Activated naive CD4-positive, alpha-beta T cell (primary cell): ENCODE measurements at regions not wholly inside any gene's neighbourhood (a gene's known extent, or its start where the extent isn't known, plus 50 kb on each side); places are given as distances from the start of the nearest gene placed in this dataset.

Experiments
- DNase-seq, 4 experiments: peaks; one replicate each; lab custom pipeline; 2025; lab: John Stamatoyannopoulos, UW

GRCh38 chr11:122276221-122276620 is 160.2 kb upstream of the BLID start:
- DNase-seq, result no peak

GRCh38 chr11:122275508-122275907 is 159.5 kb upstream of the BLID start:
- no peak for DNase-seq

GRCh38 chr11:122273476-122274191 is 157.6 kb upstream of the BLID start:
- DNase-seq, result no peak

- no peak for DNase-seq
These were observed 155.7 kb upstream of the BLID start for GRCh38 chr11:122271745-122272144.

GRCh38 chr11:122271137-122271536 is 155.1 kb upstream of the BLID start:
- DNase-seq, result no peak

GRCh38 chr11:122270535-122270934 is 154.5 kb upstream of the BLID start:
- no peak for DNase-seq

- DNase-seq, result no peak
These were observed 153.8 kb upstream of the BLID start for GRCh38 chr11:122269824-122270223.

GRCh38 chr11:122268601-122269130 is 152.7 kb upstream of the BLID start:
- no peak for DNase-seq

- DNase-seq, result no peak
These were observed 151.6 kb upstream of the BLID start for GRCh38 chr11:122267602-122268001.

GRCh38 chr11:122265981-122266380 is 150.0 kb upstream of the BLID start:
- no peak for DNase-seq

- no peak for DNase-seq
These were observed 148.1 kb upstream of the BLID start for GRCh38 chr11:122264121-122264520.

DNA sequence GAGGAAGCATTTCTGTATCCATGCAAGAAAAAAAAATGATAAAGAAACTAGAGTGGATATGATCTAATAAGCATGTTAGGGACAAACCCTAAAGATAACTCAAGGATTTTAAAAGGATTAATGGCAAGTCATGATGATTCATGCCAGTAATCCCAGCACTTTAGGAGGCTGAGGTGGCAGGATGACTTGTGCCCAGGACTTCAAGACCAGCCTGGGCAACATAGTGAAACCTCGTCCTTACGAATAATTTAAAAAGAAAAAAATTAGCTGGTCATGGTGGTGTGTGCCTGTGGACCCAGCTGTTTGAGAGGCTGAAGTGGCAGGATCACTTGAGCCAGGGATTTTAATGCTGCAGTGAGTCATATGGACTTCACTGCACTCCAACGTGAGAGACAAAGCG is 145.5 kb upstream of the BLID start:
- no peak for DNase-seq

DNA sequence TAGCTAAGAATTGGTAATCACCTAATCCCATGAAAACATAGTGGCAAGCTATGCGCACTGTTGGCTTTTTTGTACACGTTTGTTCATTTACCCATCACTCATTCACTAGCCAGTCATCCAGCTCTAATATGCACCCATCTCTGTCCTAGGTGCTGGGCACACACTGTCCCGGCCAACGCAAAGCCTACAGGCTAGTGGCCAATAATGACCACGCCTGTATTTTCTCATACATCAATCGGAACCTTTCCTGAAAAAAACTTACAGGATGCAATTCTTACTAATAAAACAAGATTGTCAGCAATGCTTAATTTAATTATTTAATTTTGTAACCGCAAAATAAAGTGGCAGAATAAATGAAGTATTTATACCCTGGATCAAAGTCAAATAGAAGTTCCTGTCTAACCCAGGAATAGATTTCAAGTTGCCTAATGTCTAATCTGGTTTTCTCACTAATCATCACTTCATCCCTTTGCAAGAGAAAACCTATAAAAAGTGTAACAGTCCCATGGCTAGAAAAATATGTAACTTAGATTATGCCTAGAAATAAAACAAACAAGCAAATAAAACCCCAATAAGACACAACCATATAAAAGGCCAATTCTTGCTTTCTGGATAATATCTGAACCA is 143.3 kb upstream of the BLID start:
- no peak for DNase-seq

DNA sequence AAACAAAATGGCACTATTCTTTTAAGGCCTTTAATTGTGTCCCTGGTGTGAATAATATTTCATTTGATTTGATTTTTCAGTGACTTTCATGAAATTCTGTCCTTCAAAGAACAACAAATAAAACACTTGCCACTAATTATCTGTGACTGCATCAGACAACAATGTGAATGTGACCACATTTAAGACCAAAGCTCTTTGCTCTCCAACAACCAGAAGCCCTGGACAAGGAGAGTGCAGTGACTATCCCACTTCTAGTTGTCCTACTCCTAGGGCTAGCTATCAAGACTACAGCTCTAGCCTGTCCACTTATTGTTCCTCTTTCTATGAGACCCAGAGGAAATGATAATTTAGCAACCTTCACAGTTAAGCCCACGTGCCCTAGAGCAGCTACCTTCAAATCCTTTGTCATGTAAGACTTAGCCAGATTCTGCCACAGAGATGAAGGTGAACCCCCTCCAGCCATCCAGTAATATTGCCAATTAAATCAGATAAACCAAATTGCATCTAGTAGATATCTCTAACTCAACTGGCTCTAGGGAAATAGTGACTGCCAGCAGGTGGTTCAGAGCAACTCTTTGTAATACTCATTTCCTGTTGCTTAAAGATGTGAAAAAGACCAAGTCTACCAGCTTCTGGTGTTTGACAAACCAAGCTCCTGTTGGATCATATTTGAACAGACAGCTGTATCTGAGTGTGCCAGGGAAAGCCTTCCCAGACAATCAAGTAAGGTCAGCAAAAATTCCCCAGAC is 142.6 kb upstream of the BLID start:
- DNase-seq, result no peak

DNA sequence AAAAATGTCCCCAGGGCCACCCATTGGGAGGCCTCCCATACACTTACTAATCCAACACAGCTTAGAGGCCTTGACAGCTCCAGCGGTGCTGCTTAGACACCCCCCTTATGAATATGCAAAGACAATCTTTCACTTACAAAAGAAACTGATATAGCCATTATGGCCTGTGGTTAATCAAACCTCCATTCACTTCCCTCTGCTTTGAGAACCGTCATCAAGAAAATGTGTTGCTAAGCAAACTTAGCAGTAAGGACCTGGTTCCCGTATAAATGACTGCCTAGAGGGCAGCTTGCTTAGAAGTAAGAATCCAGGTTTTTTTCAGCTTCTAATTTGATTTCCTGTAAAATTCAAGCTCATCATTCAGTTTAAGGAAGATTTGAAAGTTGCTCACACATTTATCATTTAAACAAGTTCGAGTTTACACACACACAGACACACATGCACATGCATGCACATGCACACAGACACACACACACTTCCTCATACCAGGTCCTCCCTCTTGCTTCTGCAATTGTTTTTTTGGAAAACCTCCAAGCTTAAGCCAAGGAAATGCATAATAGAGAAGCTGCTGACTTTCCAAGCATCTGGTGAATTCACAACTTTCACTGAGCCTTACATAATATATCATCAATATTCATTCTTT is 137.7 kb upstream of the BLID start:
- no peak for DNase-seq

DNA sequence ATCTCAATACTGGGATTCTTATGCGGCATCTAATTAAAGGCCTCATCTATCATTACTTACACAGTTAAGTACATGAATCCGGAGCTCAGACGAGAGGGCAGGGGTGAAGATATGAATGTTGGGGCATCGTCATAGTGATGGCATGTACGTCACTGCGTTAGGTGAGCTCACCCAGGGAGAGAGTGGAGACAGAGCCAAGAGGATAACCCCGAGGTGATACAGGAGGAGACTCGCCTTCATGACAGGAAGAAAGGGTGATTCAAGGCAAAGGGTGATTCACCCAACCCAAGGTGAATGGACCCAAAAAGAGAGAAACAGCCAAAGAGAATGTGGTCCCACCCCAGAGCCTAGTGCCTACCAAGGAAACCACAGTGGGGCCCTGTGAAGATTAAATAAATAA is 132.9 kb upstream of the BLID start:
- no peak for DNase-seq

DNA sequence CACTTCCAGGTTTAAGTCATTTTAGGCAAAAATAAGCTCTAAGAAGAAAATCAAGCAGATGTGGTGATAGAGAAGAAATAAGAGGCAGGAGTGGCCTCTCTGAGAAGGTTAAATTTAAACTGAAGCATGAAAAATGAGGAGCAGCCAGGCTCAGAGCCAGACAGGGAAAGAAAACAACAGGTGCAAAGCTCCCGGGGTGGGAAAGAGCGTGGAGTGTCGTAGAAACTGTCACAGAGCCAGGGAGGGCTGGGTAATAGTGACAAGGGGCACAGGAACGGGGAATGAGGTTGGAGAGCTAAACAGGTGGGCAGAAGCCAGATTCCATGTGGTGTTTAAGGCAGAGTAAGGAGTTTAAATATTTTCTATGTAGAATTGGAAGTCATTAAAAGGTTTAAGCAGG is 132.1 kb upstream of the BLID start:
- no peak for DNase-seq

GRCh38 chr11:122246874-122247273 is 130.9 kb upstream of the BLID start:
- no peak for DNase-seq

DNA sequence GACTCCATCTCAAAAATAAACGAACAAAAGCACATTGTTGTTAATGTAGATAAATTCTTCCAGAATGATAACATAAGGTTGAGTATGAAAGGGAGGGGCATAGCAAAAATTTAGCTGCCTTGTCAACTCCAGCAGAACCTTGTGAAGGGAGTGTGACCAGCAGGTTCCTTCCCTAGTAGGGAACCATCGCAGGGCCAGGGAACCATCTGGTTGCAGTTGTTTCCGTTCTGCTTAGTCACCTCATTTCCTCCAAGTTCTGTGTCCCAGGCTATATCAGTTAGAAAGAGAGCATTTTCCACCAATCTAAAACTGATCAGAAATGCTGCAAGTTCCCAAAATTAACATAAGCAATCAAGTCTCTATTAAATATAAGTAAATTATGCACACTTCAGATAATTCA is 126.7 kb upstream of the BLID start:
- DNase-seq, result no peak

- no peak for DNase-seq
These were observed 125.6 kb upstream of the BLID start for GRCh38 chr11:122241566-122241965.

DNA sequence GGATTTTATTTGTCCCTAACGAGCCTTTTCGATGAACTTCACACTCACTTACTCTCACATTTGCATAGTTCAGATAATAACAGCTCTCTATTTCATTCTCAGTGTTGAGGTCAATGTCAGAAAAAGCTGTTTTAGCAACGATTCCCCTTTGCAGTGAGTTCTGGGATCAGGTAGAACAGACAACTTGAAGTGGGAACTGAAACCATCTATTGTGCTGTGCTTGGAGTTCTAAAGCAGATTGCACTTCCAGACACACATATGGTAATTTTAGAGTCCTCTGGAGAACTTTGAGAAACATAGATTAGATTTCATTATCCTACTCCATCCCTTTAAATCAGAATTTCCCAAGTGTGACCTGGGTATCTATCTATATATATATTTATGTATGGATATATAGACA is 124.6 kb upstream of the BLID start:
- DNase-seq, result no peak

GRCh38 chr11:122235615-122236014 is 119.6 kb upstream of the BLID start:
- no peak for DNase-seq

GRCh38 chr11:122234780-122235179 is 118.8 kb upstream of the BLID start:
- DNase-seq, result no peak
